Neural progenitor cell (in vitro differentiated cells): ENCODE measurements at regions not wholly inside any gene's neighbourhood (a gene's known extent, or its start where the extent isn't known, plus 50 kb on each side); places are given as distances from the start of the nearest gene placed in this dataset.

Source experiments
- EZH2 ChIP-seq: fragments of 200-600 bp; sonication (generic); IDR thresholded peaks from 2 replicates; pipeline ENCODE4 v1.6.1; 2017; ENCODE audit warnings: antibody characterized with exemption, mild to moderate bottlenecking, moderate library complexity
- EZH2phosphoT487 ChIP-seq: fragments of 200-600 bp; sonication (generic); IDR thresholded peaks from 2 replicates; pipeline ENCODE4 v1.6.1; 2017; ENCODE audit warnings: antibody characterized with exemption

DNA sequence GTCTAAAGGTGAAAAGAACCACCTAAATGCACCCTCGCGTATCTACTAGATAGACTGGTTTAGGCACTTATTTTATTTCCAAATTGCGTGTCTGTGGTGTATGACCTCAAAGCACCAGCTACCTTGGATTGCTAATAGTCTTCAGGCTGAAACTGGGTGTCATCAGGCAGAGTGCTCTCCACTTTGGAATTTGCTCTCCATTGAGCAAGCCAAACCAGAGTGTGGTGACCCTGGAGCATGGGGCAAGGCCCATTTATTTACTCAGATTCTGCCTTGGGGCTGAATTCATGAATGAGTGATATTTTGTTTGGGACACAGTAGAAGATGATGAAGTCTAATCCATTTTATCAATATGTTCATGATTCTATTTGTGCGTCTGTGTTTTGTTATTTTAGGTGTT is 812.8 kb upstream of the SLC35B3 start:
- TF ChIP-seq EZH2phosphoT487 (no peak), EZH2 (no peak)
